Activated T-cell treated with anti-CD3 and anti-CD28 coated beads, Interleukin-2, amount 50 U/mL, for 72 hours (primary cell): ENCODE measurements at regions not wholly inside any gene's neighbourhood (a gene's known extent, or its start where the extent isn't known, plus 50 kb on each side); places are given as distances from the start of the nearest gene placed in this dataset.

ENCODE experiments used
- ATAC-seq, 2 donors: fragments of 150-1000 bp; cut with Tn5 transposase; replicated peaks in 1 of 2; 2 replicates each; pipeline ENCODE4 v1.10.0; 2021; ENCODE audit warnings: moderate library complexity in 2 of 2, mild to moderate bottlenecking in 1 of 2
- DNase-seq, 2 donors: peaks; one replicate each; pipeline ENCODE4 v3.0.0; 2021 to 2022; ENCODE audit warnings: mixed read lengths in 1 of 2
- H3K27ac Mint-ChIP-seq: one replicate; pipeline ENCODE4 v1.8.0; 2022; ENCODE audit warnings: mild to moderate bottlenecking, moderate library complexity, mixed read lengths
- H3K27me3 Mint-ChIP-seq: one replicate; pipeline ENCODE4 v1.8.0; 2022; ENCODE audit warnings: low read depth, mixed read lengths
- H3K36me3 Mint-ChIP-seq, 2 donors: one replicate each; pipeline ENCODE4 v1.8.0; 2022; ENCODE audit warnings: mixed read lengths in 2 of 2, mild to moderate bottlenecking in 1 of 2; ENCODE audit not compliant: insufficient read depth in 2 of 2
- H3K4me1 Mint-ChIP-seq: one replicate; pipeline ENCODE4 v1.8.0; 2022; ENCODE audit warnings: low read depth, mixed read lengths
- H3K4me3 Mint-ChIP-seq, 2 donors: one replicate each; pipeline ENCODE4 v1.8.0; 2022; ENCODE audit warnings: mild to moderate bottlenecking in 2 of 2, mixed read lengths in 2 of 2, moderate library complexity in 2 of 2
- H3K9me3 Mint-ChIP-seq, 2 donors: one replicate each; pipeline ENCODE4 v1.8.0; 2022; ENCODE audit warnings: mixed read lengths in 2 of 2

DNA sequence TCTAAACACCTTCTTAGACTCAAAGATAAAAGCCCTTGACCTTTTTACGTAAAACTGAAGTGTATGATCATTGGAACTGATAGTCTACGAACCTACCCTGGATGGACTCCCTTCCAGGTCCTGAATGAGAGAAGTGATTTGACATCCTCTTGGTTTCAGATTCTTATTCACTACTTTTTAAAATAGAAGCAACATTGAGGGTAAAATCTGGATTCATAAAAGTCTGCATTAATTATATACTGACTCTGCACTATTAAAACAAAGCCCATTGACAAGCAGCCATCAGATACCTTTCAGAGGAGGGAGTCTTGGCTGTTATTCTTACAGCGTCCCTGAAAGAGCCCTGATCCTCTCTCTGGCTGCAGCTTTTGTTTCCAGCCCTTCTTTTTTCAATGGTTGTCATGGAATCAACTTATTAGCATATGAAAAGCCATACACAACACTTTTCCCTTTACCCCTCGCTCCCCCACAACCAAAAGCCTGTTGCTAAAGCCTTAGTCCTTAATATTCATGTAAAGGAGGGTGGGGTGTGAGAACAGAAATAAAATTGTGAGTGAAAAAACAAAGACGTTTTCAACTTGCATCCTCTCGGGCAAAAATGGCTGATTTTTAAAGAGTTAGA is 270.0 kb upstream of the MARCKS start:
- no peak for ATAC-seq
- H3K27me3 Mint-ChIP-seq = peaks cover 20% of the 10 kb centered on the region
- H3K27ac Mint-ChIP-seq = no peak overlapping the region
- no peaks in the 10 kb centered on the region for H3K4me1 Mint-ChIP-seq
- H3K4me3 Mint-ChIP-seq = no peak overlapping the region
- DNase-seq = no peak
- peaks cover 0 to 2% of the 10 kb centered on the region in 2 donors for H3K9me3 Mint-ChIP-seq
- H3K36me3 Mint-ChIP-seq = no peaks in the 10 kb centered on the region

DNA sequence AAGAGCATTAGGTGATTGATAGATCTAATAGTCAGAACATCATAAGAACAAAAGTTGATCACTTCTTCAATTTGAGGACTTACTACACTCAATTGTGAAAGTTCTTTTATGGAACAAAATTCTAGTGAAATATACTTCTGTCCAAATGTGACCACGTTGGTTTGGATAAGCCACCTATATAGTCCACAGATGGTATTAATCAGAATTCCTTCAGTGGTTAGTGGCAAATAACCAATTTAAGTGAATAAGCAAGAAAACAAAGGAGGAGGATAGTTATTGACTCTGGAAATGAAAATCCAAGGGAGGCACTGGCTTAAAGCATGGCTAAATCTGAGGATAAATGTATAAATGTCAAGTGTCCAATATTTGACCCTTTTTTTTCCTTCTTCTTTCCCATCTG is 268.5 kb upstream of the MARCKS start:
- Mint-ChIP-seq H3K36me3 (no peaks in the 10 kb centered on the region), H3K9me3 (peaks cover 2 to 3% of the 10 kb centered on the region in 2 donors), H3K27ac (no peak overlapping the region), H3K4me1 (no peaks in the 10 kb centered on the region), H3K4me3 (no peak overlapping the region), H3K27me3 (peaks cover 20% of the 10 kb centered on the region)
- ATAC-seq (no peak), DNase-seq (no peak)

DNA sequence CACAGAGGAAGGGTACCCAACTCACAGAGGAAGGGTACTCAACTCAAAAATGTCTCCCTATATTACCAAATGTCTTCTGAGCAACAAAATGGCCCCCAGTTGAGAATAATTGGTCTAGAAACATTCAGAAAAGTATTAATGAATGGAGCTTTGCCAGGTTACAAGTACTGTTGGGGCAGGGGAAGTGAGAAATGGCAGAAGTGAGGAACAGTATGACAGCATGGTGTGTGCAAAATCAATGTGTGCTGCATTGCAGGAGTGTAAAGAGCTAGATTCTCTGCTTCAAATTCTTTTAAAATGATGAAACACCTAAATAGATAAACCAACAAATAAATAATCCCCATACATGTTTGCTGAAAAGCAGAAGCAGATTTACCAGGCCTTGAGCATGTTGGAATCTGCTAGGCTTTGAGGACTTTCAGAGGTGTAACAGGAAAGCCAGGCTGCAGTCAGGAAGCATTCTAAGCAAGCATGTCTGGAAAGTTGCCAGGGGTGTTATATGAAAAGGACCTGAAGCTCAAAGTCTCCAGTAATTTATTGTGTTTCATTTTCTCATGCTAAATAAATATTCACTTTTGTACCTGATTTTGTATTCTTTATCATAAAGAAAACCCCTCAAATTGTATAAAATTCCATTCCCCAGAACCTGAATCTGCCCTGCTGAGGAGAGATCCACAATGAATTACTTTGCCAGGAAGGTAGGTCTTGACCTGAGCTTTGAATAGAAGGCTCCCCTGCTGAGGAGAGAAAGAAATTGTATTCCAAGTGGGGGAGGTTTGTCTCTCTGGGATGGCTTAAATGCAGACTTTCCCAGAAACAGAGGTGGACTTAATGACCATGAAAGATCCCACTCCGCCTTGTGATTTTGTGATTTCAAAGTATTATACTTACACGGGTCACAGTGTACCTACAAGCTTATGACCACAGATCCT is 265.0 kb upstream of the MARCKS start:
- H3K27ac Mint-ChIP-seq = no peak overlapping the region
- no peaks in the 10 kb centered on the region for H3K36me3 Mint-ChIP-seq
- no peak overlapping the region for H3K4me3 Mint-ChIP-seq
- peaks cover 2 to 6% of the 10 kb centered on the region in 2 donors for H3K9me3 Mint-ChIP-seq
- peaks cover 24% of the 10 kb centered on the region for H3K27me3 Mint-ChIP-seq
- ATAC-seq = no peak
- no peaks in the 10 kb centered on the region for H3K4me1 Mint-ChIP-seq
- DNase-seq = no peak

DNA sequence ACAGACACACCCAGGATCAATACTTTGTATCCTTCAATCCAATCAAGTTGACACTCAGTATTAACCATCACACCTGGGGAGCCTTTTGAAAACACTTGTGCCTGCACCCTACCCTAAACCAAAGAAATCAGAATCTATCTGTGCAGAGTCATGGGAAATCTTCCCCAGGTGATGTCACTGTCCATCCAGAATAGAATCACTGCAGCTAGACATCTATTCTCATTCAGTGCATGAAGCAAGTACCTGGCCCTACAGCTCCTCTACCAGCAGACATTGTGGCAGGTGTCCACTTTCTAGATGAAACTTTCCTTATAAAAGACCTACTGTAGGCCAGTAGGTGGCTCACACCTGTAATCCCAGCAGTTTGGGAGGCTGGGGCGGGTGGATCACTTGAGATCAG is 262.4 kb upstream of the MARCKS start:
- DNase-seq = no peak
- no peak overlapping the region for H3K27ac Mint-ChIP-seq
- H3K9me3 Mint-ChIP-seq = peaks cover 2 to 6% of the 10 kb centered on the region in 2 donors
- ATAC-seq = no peak
- H3K4me3 Mint-ChIP-seq = no peak overlapping the region
- no peaks in the 10 kb centered on the region for H3K4me1 Mint-ChIP-seq
- H3K27me3 Mint-ChIP-seq = peaks cover 27% of the 10 kb centered on the region
- H3K36me3 Mint-ChIP-seq = no peaks in the 10 kb centered on the region

DNA sequence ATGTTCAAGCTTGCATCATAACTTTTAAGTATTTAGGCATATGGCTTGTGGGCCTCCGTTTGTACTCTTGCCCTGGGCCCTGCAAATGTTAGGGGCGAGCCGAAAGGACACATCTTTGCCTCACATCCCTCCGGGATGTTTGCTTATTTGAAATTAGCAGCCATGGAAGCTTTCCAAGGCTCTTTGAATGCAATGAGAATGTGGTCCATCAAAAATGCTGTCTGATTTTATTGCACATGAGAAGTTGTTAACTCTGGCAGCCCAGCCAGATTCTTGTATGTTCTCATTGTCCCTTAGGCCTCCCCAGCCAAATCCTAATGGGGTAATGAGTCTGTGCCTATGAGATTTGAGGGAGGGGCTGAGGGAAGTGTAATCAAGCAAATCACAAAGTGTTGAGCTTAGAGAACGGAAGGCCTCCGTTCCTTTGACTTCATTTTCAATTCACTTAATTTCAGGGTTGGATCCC is 261.2 kb upstream of the MARCKS start:
- Mint-ChIP-seq H3K4me3 (no peak overlapping the region), H3K27me3 (peaks cover 27% of the 10 kb centered on the region), H3K4me1 (no peaks in the 10 kb centered on the region), H3K27ac (no peak overlapping the region), H3K36me3 (no peaks in the 10 kb centered on the region), H3K9me3 (peaks cover 3 to 6% of the 10 kb centered on the region in 2 donors)
- DNase-seq = no peak
- no peak for ATAC-seq

DNA sequence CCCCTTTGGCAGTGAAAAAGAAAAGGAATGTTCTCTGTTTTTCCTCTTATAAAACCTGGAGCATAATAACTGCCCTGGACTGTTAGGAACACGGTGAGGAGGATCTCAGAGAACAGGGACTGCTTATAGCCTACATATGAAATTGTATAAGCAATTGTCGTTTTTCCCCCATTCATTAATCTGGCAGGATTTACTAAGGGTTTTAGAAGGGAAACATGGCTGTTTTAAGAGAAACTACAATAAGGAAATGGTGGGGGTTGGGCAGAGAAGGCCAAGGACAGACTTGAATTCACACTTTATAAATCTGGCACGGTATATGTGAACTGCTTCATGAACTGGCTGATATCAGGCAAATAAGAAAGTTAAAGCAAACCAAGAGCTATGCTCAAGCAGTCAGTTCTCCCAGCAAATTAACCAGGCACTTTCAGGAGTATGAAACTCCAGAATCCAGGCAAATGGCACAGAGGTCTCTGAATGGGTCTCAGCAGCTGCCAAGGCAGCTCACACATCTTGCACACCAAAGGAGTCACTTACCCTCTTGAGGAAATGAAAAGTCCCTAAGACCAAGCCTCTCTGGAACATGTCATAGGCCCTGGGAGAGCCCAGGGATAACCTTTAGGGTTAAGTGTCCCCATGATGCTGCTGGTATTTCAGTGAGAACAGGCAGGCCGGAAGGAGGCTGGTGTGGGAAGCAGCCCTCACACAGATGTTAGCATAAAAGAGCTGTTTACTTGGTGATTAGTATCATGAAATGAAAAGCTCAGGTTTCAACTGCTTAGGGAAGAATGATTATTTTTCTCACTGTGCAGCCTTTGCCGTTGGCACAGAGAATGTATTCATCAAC is 260.5 kb upstream of the MARCKS start:
- Mint-ChIP-seq H3K36me3 (no peaks in the 10 kb centered on the region), H3K4me1 (no peaks in the 10 kb centered on the region), H3K9me3 (peaks cover 4% of the 10 kb centered on the region in 2 donors), H3K27me3 (peaks cover 21% of the 10 kb centered on the region), H3K27ac (no peak overlapping the region), H3K4me3 (no peak overlapping the region)
- DNase-seq = no peak
- no peak for ATAC-seq

DNA sequence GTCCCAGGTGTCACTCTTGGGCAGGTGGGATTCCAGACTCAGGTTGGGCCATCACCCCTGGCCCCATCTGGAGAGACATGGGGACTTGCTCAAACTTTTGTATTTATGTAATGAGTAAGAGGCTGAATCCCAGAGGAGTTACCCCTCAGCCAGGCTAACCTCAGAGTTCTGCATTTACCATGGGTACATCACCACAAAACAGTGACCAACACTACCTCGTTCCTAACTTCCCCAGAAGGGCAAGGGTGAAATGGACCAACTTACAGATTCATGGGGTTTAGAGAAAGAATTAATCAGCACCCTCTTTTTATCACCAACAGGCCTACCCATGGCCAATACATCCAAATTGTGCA is 259.9 kb upstream of the MARCKS start:
- Mint-ChIP-seq H3K9me3 (peaks cover 4% of the 10 kb centered on the region in 2 donors), H3K27ac (no peak overlapping the region), H3K27me3 (peaks cover 15% of the 10 kb centered on the region), H3K36me3 (no peaks in the 10 kb centered on the region), H3K4me1 (no peaks in the 10 kb centered on the region), H3K4me3 (no peak overlapping the region)
- ATAC-seq (no peak), DNase-seq (no peak)

DNA sequence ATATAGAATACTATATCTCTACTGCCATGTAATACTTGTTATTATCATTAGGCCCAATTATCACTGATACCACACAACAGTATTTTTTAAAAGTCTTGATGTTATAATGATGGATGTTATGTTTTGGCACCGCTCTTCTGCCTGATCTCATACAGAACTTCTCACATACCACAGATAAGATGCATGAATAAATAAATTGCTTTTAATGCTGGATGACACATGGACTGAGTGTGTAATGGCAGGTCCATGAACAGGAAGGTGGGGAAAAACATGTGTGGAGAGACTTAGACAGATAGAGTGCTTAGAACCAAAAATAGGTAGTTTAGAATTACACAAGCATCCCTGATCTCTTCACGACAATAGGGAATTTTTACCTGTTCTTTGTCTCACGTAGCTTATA is 258.4 kb upstream of the MARCKS start:
- Mint-ChIP-seq H3K4me1 (no peaks in the 10 kb centered on the region), H3K9me3 (peaks cover 2 to 3% of the 10 kb centered on the region in 2 donors), H3K4me3 (no peak overlapping the region), H3K27me3 (peaks cover 15% of the 10 kb centered on the region), H3K27ac (no peak overlapping the region), H3K36me3 (no peaks in the 10 kb centered on the region)
- ATAC-seq = no peak
- no peak for DNase-seq

DNA sequence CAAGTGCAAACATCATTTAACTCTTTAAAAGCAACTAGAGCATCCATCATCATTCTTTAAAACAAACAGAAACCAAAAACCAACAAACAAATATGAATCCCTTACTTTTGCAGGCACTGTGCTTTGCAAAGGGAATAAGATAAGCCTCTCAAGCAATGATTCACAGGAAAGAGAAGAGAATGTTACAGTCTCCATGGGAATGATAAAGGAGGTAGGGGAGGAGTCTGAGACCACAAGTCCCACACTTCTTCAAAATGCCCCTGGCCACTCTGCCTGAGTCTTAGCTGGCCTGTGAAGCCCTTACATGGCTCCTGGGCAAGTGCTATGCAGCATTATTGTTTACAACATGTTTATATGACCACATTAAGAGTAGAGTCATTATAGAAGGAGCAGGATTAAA is 257.7 kb upstream of the MARCKS start:
- no peak overlapping the region for H3K27ac Mint-ChIP-seq
- ATAC-seq (no peak), DNase-seq (no peak)
- peaks cover 2 to 3% of the 10 kb centered on the region in 2 donors for H3K9me3 Mint-ChIP-seq
- H3K4me1 Mint-ChIP-seq = no peaks in the 10 kb centered on the region
- H3K36me3 Mint-ChIP-seq = no peaks in the 10 kb centered on the region
- no peak overlapping the region for H3K4me3 Mint-ChIP-seq
- peaks cover 15% of the 10 kb centered on the region for H3K27me3 Mint-ChIP-seq

DNA sequence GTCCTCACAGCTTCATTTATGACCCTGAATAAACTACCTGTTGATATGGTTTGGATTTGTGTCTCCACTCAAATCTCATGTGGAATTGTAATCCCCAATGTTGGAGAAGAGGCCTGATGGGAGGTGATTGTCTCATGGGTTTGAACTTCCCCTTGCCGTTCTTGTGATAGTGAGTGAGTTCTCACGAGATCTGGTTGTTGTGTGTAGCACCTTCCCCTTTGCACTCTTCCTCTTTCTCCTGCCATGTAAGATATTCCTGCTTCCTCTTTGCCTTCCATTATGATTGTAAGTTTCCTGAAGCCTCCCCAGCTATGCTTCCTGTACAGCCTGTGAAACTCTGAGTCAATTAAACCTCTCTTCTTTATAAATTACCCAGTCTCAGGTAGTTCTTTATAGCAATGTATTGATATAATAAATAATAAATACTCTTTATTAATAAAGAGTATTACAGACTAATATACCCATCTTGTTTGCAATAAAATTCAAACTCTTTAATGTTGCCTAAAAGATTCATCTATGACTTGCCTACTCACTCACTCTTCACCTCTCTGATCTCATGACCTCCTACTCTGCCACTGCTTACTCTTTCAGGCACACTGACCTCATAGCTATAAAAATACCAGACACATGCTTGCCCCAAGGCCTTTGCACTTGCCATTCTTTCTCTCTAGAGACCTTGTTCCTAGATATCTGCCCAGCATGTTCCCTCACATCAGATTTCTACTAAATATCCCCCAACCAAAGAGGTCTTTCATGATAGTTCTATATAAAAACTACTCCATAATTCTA is 256.4 kb upstream of the MARCKS start:
- DNase-seq = no peak
- no peak for ATAC-seq
- no peaks in the 10 kb centered on the region for H3K36me3 Mint-ChIP-seq
- no peaks in the 10 kb centered on the region for H3K4me1 Mint-ChIP-seq
- no peak overlapping the region for H3K4me3 Mint-ChIP-seq
- H3K9me3 Mint-ChIP-seq = peaks cover 0 to 2% of the 10 kb centered on the region in 2 donors
- no peak overlapping the region for H3K27ac Mint-ChIP-seq
- peaks cover 20% of the 10 kb centered on the region for H3K27me3 Mint-ChIP-seq

DNA sequence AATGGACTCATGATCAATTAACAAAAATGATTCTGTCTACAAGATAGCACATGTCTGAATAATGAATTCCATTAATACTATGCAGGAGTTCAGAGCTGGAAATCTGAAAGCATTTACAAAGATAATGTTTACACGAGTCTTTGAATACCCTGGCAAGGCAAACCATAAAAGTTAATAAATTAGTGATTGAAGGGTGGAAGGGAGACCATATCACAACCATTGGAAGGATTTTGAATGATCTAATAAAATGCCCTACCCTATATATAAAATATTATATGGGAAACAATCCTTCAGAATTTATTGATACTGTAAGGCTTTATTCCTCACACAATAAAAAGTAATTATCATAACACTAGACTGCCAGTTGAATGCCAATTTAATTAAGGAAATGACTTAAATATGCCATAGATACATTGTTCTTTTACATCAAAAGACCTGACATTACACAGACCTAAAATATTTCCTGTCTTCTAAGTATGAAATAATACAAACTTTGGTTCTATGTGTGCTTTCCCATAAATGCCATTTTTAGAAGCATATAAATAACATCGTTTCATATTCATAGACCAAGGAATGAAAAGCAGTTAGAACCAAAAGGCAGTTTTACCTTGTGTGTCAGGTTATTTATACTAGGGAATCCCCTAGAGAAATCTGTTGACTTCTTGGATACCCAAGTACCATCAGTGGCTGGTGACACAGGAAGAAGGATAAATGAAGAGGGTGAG is 249.2 kb upstream of the MARCKS start:
- Mint-ChIP-seq H3K4me3 (no peak overlapping the region), H3K27me3 (peaks cover 11% of the 10 kb centered on the region), H3K4me1 (no peaks in the 10 kb centered on the region), H3K36me3 (no peaks in the 10 kb centered on the region), H3K27ac (no peak overlapping the region), H3K9me3 (peaks cover 2% of the 10 kb centered on the region in 2 donors)
- DNase-seq = no peak
- ATAC-seq = no peak

DNA sequence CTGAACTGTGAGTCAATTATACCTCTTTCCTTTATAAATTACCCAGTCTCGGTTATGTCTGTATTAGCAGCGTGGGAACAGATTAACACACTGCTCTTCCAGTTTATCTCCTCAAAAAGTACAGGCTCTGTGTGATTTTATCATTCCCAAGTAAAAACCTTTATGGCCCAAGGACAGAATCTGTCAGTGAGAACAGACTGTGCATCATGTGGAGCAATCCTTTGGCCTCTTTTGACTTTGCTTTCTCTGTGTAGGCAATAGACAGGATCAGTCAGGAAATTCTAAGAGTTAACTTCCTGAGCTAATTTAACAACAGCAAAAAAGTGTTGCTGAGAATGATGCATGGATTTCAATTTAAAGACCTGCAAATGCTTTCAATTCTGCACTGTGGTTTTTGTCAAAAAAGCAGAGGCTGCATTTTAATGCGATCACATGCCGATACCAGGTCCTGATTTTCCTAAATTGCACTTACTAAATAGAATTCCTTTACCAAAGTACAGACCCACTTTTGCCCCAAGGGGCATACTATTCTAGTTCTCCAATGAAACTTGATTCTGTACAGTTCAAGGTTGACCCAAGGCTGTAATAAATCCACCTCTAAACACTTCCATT is 246.7 kb upstream of the MARCKS start:
- DNase-seq = no peak

More for the DNA sequence above, 246.7 kb upstream of the MARCKS start:
- Mint-ChIP-seq H3K4me1 (no peaks in the 10 kb centered on the region), H3K27ac (no peak overlapping the region), H3K9me3 (peaks cover 2 to 4% of the 10 kb centered on the region in 2 donors), H3K4me3 (no peak overlapping the region), H3K27me3 (peaks cover 24% of the 10 kb centered on the region), H3K36me3 (no peaks in the 10 kb centered on the region)
- no peak for ATAC-seq
